Liver (tissue), 3 donors: ENCODE measurements at regions not wholly inside any gene's neighbourhood (a gene's known extent, or its start where the extent isn't known, plus 50 kb on each side); places are given as distances from the start of the nearest gene placed in this dataset.

Experiments
- EGR1 ChIP-seq, 2 donors: IDR thresholded peaks; 2 replicates each; pipeline ENCODE4 v1.6.1; 2016 to 2018; ENCODE audit warnings: antibody characterized with exemption in 2 of 2, low read depth in 2 of 2
- GABPA ChIP-seq, 2 donors: IDR thresholded peaks in 1 of 2; conservative IDR thresholded peaks in 1 of 2; 2 replicates each; pipeline ENCODE4 v1.6.1; 2016; ENCODE audit warnings: antibody characterized with exemption in 2 of 2, mild to moderate bottlenecking in 1 of 2, moderate library complexity in 1 of 2
- RAD21 ChIP-seq, 2 donors: IDR thresholded peaks; 2 replicates each; pipeline ENCODE4 v1.6.1; 2016; ENCODE audit warnings: antibody characterized with exemption in 2 of 2, mild to moderate bottlenecking in 2 of 2
- TAF1 ChIP-seq: conservative IDR thresholded peaks from 2 replicates; pipeline ENCODE4 v1.6.1; 2016; ENCODE audit warnings: antibody characterized with exemption, mild to moderate bottlenecking
- YY1 ChIP-seq: IDR thresholded peaks from 2 replicates; pipeline ENCODE4 v1.6.1; 2016; ENCODE audit warnings: antibody characterized with exemption, mild to moderate bottlenecking
- TF ChIP-seq, protein P1 (sequence below): fragments of 150-350 bp; IDR thresholded peaks from 2 replicates; pipeline ENCODE4 v1.5.1; 2017; ENCODE audit warnings: improper control_type of control experiment, low read depth, low read length; ENCODE audit not compliant: missing input control
- TF ChIP-seq, protein P2 (sequence below): IDR thresholded peaks from 2 replicates; pipeline ENCODE4 v1.6.1; 2016; ENCODE audit warnings: antibody characterized with exemption
- TF ChIP-seq, protein P3 (sequence below): IDR thresholded peaks from 2 replicates; pipeline ENCODE4 v1.6.1; 2016; ENCODE audit warnings: antibody characterized with exemption, mild to moderate bottlenecking
- TF ChIP-seq, protein P4 (sequence below): IDR thresholded peaks from 2 replicates; pipeline ENCODE4 v1.6.1; 2016; ENCODE audit warnings: antibody characterized with exemption
- donor health status: healthy.
- donor health status: healthy.

DNA sequence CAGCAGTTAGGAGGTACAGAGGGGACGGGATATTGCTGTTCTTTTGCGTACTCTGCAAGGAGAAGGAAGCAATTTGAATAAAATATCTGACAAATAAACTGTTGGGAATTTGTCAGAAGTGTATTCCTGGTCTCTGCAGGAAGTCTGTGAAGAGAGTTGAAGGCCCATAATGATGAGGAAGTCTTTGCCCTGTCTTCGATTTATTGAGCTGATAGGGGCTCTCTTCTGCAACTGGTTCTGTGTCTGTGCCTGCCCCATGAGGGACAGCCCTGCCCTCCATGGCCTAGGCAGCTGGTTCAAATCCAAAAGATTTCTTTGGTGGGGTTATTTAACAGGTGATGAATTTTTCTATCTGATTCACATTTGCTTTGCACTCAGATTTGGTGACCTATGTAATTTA is 339.7 kb upstream of the EDNRB start:
- TF ChIP-seq TAF1 (no peak), RAD21 (IDR thresholded peaks at IDR 0.05) (no peak), GABPA (IDR thresholded peaks at IDR 0.05 in 1 of 2, conservative IDR thresholded peaks at IDR 0.05 in 1 of 2) (no peak), YY1 (no peak), EGR1 (IDR thresholded peaks at IDR 0.05; ENCODE audit: low read depth in 2 of 2) (no peak)
- TF ChIP-seq, protein P1, sequence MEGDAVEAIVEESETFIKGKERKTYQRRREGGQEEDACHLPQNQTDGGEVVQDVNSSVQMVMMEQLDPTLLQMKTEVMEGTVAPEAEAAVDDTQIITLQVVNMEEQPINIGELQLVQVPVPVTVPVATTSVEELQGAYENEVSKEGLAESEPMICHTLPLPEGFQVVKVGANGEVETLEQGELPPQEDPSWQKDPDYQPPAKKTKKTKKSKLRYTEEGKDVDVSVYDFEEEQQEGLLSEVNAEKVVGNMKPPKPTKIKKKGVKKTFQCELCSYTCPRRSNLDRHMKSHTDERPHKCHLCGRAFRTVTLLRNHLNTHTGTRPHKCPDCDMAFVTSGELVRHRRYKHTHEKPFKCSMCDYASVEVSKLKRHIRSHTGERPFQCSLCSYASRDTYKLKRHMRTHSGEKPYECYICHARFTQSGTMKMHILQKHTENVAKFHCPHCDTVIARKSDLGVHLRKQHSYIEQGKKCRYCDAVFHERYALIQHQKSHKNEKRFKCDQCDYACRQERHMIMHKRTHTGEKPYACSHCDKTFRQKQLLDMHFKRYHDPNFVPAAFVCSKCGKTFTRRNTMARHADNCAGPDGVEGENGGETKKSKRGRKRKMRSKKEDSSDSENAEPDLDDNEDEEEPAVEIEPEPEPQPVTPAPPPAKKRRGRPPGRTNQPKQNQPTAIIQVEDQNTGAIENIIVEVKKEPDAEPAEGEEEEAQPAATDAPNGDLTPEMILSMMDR, result no peak
- TF ChIP-seq, protein P2, sequence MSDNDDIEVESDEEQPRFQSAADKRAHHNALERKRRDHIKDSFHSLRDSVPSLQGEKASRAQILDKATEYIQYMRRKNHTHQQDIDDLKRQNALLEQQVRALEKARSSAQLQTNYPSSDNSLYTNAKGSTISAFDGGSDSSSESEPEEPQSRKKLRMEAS, result no peak
- TF ChIP-seq, protein P3, sequence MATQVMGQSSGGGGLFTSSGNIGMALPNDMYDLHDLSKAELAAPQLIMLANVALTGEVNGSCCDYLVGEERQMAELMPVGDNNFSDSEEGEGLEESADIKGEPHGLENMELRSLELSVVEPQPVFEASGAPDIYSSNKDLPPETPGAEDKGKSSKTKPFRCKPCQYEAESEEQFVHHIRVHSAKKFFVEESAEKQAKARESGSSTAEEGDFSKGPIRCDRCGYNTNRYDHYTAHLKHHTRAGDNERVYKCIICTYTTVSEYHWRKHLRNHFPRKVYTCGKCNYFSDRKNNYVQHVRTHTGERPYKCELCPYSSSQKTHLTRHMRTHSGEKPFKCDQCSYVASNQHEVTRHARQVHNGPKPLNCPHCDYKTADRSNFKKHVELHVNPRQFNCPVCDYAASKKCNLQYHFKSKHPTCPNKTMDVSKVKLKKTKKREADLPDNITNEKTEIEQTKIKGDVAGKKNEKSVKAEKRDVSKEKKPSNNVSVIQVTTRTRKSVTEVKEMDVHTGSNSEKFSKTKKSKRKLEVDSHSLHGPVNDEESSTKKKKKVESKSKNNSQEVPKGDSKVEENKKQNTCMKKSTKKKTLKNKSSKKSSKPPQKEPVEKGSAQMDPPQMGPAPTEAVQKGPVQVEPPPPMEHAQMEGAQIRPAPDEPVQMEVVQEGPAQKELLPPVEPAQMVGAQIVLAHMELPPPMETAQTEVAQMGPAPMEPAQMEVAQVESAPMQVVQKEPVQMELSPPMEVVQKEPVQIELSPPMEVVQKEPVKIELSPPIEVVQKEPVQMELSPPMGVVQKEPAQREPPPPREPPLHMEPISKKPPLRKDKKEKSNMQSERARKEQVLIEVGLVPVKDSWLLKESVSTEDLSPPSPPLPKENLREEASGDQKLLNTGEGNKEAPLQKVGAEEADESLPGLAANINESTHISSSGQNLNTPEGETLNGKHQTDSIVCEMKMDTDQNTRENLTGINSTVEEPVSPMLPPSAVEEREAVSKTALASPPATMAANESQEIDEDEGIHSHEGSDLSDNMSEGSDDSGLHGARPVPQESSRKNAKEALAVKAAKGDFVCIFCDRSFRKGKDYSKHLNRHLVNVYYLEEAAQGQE, result no peak
- TF ChIP-seq, protein P4, sequence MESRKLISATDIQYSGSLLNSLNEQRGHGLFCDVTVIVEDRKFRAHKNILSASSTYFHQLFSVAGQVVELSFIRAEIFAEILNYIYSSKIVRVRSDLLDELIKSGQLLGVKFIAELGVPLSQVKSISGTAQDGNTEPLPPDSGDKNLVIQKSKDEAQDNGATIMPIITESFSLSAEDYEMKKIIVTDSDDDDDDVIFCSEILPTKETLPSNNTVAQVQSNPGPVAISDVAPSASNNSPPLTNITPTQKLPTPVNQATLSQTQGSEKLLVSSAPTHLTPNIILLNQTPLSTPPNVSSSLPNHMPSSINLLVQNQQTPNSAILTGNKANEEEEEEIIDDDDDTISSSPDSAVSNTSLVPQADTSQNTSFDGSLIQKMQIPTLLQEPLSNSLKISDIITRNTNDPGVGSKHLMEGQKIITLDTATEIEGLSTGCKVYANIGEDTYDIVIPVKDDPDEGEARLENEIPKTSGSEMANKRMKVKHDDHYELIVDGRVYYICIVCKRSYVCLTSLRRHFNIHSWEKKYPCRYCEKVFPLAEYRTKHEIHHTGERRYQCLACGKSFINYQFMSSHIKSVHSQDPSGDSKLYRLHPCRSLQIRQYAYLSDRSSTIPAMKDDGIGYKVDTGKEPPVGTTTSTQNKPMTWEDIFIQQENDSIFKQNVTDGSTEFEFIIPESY, result no peak
